Fibroblast of the aortic adventitia (primary cell): ENCODE measurements at regions not wholly inside any gene's neighbourhood (a gene's known extent, or its start where the extent isn't known, plus 50 kb on each side); places are given as distances from the start of the nearest gene placed in this dataset.

Source experiments
- DNase-seq: peaks from one replicate; pipeline ENCODE4 v3.0.0-alpha.2; 2010; ENCODE audit warnings: low read depth
- H3K4me3 ChIP-seq: 2 replicates; pipeline ENCODE4 v1.5.1; 2011; ENCODE audit warnings: low read depth, mild to moderate bottlenecking, control low read depth, low read length, moderate library complexity
- CTCF ChIP-seq: IDR thresholded peaks from 2 replicates; pipeline ENCODE4 v1.5.1; 2011; ENCODE audit warnings: mild to moderate bottlenecking, low read length, control low read depth, inconsistent platforms; ENCODE audit not compliant: insufficient read depth

- no peak overlapping the region for H3K4me3 ChIP-seq
- no peak for TF ChIP-seq CTCF
- DNase-seq = no peak
These were observed 137.2 kb upstream of the SMARCA2 start for GRCh38 chr9:1877951-1878350.

GRCh38 chr9:1878811-1879210, 136.3 kb upstream of the SMARCA2 start:
- DNase-seq = no peak
- H3K4me3 ChIP-seq = no peak overlapping the region
- TF ChIP-seq CTCF = no peak

GRCh38 chr9:1879501-1879900, 135.6 kb upstream of the SMARCA2 start:
- H3K4me3 ChIP-seq = no peak overlapping the region
- no peak for TF ChIP-seq CTCF
- DNase-seq = no peak

GRCh38 chr9:1880038-1880565, 135.0 kb upstream of the SMARCA2 start:
- H3K4me3 ChIP-seq = no peak overlapping the region
- TF ChIP-seq CTCF = no peak
- DNase-seq = no peak

GRCh38 chr9:1881708-1882295, 133.3 kb upstream of the SMARCA2 start:
- TF ChIP-seq CTCF = no peak
- no peak for DNase-seq
- no peak overlapping the region for H3K4me3 ChIP-seq

GRCh38 chr9:1882711-1883403, 132.3 kb upstream of the SMARCA2 start:
- no peak overlapping the region for H3K4me3 ChIP-seq
- TF ChIP-seq CTCF = no peak
- no peak for DNase-seq
